HUES64 (cell line): ENCODE measurements at regions not wholly inside any gene's neighbourhood (a gene's known extent, or its start where the extent isn't known, plus 50 kb on each side); places are given as distances from the start of the nearest gene placed in this dataset.
"Not testable (repeated sequence)": the region's sequence is repeated elsewhere in the genome, so short reads cannot be mapped to it uniquely, and the experiment has no call there.

Experiments
- H3K27ac ChIP-seq: 2 replicates; pipeline ENCODE4 v1.7.0; 2013; ENCODE audit warnings: low read depth, low read length, inconsistent platforms
- H3K27me3 ChIP-seq: 2 replicates; pipeline ENCODE4 v1.6.1; 2013; ENCODE audit warnings: mild to moderate bottlenecking, low read length; ENCODE audit not compliant: insufficient read depth
- H3K36me3 ChIP-seq: 2 replicates; pipeline ENCODE4 v1.6.1; 2013; ENCODE audit warnings: mild to moderate bottlenecking, low read length; ENCODE audit not compliant: insufficient read depth
- H3K4me1 ChIP-seq: 2 replicates; pipeline ENCODE4 v1.6.1; 2013; ENCODE audit warnings: mild to moderate bottlenecking, low read length, moderate library complexity; ENCODE audit not compliant: insufficient read depth
- H3K4me3 ChIP-seq: 2 replicates; pipeline ENCODE4 v1.5.1; 2013; ENCODE audit warnings: mild to moderate bottlenecking, low read length, moderate library complexity
- H3K9ac ChIP-seq: 2 replicates; pipeline ENCODE4 v1.6.1; 2013; ENCODE audit warnings: mild to moderate bottlenecking, low read depth, low read length
- H3K9me3 ChIP-seq: 2 replicates; pipeline ENCODE4 v1.6.1; 2013; ENCODE audit warnings: low read depth, low read length; ENCODE audit not compliant: insufficient read depth
- WGBS: fragments of 150-250, 120-280 bp; methylation state at CpG from one replicate; pipeline ENCODE4 v1.1.7; 2013; ENCODE audit warnings: missing lambda C conversion rate; 5-methylcytosine and 5-hydroxymethylcytosine counted together

DNA sequence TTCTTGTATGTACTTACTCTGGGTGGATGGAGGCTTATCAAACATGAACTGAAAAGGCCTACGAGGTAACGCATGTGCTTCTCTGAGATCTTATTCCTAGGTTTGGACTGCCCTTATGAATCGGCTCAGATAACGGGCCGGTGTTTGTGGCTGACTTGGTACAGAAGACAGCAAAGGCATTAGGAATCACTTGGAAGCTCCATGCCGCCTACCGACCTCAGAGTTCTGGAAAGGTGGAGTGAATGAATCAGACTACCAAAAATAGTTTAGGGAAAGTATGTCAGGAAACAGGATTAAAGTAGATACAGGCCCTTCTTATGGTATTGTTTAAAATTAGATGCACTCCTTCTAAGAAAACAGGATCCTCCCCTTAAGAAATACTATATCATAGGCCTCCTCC, 172.4 kb upstream of the PCDH9 start:
- H3K27me3 ChIP-seq, result no peaks in the 10 kb centered on the region
- H3K36me3 ChIP-seq, result no peaks in the 10 kb centered on the region
- H3K27ac ChIP-seq, result no peak overlapping the region
- H3K4me1 ChIP-seq, result no peaks in the 10 kb centered on the region
- H3K9ac ChIP-seq, result no peak overlapping the region
- no peaks in the 10 kb centered on the region for H3K9me3 ChIP-seq
- WGBS, result 96% methylated on average over 7 of the region's 7 CpGs
- H3K4me3 ChIP-seq, result no peak overlapping the region

DNA sequence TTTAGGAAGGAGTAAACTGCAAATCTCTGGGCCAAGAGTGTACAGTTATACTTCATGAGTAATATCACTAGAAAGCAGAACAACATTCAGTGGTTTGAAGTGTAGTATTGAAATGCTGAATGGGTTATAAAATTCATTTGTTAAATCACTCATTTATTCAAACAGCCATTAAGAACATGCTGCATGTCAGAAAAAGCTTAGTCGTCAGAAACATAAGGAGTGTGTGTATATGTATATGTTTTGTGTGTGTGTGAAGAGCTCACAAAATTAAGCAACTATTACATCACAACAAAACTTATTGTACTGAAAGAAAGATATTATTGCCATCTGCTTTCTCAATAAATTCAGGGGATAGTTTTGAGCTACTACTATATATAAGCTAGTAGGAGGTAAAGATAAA, 165.4 kb upstream of the PCDH9 start:
- Histone ChIP-seq H3K27ac (no peak overlapping the region), H3K27me3 (no peaks in the 10 kb centered on the region)
- no CpG with 5 or more reads among the region's 1 CpG for WGBS

DNA sequence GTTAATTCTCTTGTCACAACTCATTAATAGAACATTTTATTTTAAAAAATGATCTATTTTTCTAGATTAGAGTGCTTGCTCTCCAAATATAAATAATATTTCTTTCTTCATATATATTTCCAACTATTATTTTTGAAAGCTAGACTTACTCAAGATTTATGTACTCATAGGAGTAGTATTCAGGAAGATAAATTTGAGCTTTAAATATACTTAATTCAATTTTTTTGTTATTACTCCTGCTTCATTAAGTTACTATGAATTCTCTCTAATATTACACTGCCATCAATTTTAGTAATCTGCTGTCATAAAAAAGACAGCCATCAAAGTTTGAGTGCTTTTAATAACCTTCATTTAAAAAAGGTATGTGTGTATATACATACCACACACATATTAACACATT, 161.9 kb upstream of the PCDH9 start:
- no peak overlapping the region for H3K4me3 ChIP-seq
- H3K9me3 ChIP-seq, result no peaks in the 10 kb centered on the region
- no peak overlapping the region for H3K9ac ChIP-seq
- no peaks in the 10 kb centered on the region for H3K27me3 ChIP-seq
- H3K27ac ChIP-seq, result no peak overlapping the region
- H3K36me3 ChIP-seq, result no peaks in the 10 kb centered on the region
- no peaks in the 10 kb centered on the region for H3K4me1 ChIP-seq

More for the DNA sequence above, 165.4 kb upstream of the PCDH9 start:
- Histone ChIP-seq H3K4me1 (no peaks in the 10 kb centered on the region), H3K4me3 (no peak overlapping the region), H3K36me3 (no peaks in the 10 kb centered on the region), H3K9ac (no peak overlapping the region), H3K9me3 (no peaks in the 10 kb centered on the region)

DNA sequence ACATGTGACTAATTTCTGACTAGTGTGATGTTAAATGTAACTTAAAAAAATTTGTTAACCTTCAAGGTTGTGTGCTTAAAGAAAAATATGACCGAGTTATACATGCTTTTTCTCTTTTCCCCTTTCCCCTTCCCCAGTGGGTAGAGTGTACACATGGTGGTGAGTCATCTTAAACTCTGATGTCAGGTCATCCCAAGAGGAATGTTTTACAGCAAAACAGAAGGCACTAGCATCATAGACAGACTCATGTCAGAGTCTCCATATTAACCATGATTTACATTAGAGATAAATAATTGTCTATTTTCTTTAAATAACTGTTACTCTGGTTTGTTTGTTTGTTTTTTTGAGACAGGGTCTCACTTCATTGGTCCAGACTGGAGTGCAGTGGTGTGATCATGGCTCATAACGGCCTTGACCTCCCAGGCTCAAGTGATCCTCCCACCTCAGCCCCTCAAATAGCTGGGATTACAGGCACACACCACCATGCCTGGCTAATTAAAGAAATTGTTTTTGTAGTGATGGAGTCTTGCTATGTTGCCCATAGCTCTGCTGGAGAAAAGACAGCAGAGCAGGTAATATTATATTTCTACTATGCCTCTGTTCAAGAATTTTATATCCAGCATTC, 160.4 kb upstream of the PCDH9 start:
- H3K36me3 ChIP-seq, result no peaks in the 10 kb centered on the region
- 85% methylated on average over 1 of the region's 2 CpGs for WGBS
- no peak overlapping the region for H3K4me3 ChIP-seq
- H3K9me3 ChIP-seq, result no peaks in the 10 kb centered on the region
- H3K27ac ChIP-seq, result no peak overlapping the region
- no peak overlapping the region for H3K9ac ChIP-seq
- no peaks in the 10 kb centered on the region for H3K4me1 ChIP-seq
- H3K27me3 ChIP-seq, result no peaks in the 10 kb centered on the region

DNA sequence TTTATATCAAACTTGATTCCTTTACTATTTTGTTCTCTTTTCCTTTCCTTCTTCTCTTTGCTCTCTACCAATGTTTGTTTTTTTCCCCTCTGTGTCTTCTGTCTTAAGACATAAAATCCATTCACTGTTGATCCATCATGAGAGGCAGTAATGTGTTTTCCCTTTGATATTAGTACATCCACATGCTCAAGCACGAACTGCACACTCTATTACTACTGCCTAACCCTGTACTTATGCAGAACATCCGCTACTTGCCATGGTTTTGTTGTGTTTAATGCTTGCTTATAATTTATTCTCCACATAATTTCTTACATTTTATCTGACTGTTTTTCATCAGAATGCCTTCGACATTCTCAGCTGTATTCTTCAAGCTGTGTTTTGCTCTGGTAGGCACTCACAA, 159.0 kb upstream of the PCDH9 start:
- Histone ChIP-seq H3K9me3 (no peaks in the 10 kb centered on the region), H3K9ac (no peak overlapping the region), H3K4me1 (no peaks in the 10 kb centered on the region), H3K27me3 (no peaks in the 10 kb centered on the region), H3K36me3 (no peaks in the 10 kb centered on the region), H3K4me3 (no peak overlapping the region), H3K27ac (no peak overlapping the region)
- 87% methylated on average over 3 of the region's 3 CpGs for WGBS

DNA sequence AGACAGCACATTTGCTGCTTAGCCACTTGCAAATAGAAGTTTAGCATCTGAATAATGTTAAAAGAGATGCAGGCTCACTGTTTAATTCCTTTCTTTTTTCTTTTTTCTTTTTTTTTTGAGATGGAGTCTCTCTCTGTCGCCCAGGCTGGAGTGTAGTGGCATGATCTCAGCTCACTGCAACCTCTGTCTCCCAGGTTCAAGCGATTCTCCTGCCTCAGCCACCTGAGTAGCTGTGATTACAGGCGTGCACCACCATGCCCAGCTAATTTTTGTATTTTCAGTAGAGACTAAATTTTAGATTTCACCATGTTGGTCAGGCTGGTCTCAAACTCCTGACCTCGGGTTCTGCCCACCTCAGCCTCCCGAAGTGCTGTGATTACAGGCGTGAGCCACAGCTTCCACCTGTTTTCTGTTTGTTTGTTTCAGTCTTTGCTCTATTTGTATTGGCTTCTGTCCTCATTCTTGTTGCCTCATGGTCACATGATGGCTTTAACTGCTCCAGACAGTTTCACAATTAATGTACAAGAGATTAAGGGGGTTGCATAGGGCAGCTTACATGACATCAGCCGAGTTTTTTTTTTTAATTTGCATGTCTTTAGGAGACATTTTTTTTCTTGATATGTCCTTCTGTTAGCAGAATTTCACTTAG, 153.1 kb upstream of the PCDH9 start:
- not testable (repeated sequence) for H3K9ac ChIP-seq, H3K4me1 ChIP-seq, H3K36me3 ChIP-seq, H3K27ac ChIP-seq, H3K27me3 ChIP-seq, H3K9me3 ChIP-seq, H3K4me3 ChIP-seq
- whole genome bisulfite sequencing, result 86% methylated on average over 7 of the region's 7 CpGs

DNA sequence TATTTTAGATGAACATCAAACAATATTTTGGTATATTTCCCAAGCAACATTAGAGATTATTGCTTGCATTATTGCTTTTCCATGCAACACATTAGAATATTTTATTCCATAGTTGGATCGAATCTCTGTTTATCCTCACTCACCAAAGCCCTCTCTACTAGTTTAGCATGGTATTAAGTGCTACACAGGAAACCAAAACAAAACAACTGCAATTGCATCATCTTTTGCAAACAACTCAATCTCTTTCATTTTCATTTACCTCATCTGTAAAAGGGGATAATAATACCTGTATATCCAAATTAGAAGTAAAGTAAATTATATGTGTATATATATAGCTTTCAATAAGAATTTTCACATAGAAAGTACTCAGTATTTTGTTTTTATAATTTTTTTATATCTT, 147.8 kb upstream of the PCDH9 start:
- no peaks in the 10 kb centered on the region for H3K9me3 ChIP-seq
- H3K4me1 ChIP-seq, result peaks cover 3% of the 10 kb centered on the region; the same call in 1 of the 2 replicates
- H3K4me3 ChIP-seq, result no peak overlapping the region
- no peak overlapping the region for H3K27ac ChIP-seq
- no peak overlapping the region for H3K9ac ChIP-seq
- no peaks in the 10 kb centered on the region for H3K27me3 ChIP-seq
- H3K36me3 ChIP-seq, result no peaks in the 10 kb centered on the region
- 100% methylated on average over 1 of the region's 1 CpG for WGBS

DNA sequence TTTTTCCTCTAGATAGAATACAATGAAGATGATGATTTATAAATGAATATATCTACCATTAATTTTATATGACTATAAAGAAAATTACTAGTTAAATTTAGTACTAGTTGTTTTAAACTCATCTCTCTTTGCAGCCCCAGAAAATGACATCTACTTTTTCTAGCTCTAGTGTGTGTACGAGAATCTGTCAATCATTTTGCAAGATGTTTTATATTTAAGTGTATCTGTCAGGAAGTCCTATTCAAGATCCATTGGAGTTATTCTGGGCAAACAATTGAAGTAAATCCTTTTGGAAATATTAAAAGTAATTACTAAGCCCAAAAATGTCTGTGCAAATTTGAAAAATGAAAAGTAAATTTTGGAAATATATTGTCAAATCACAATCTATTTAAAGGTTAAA, 144.3 kb upstream of the PCDH9 start:
- H3K9ac ChIP-seq, result no peak overlapping the region

DNA sequence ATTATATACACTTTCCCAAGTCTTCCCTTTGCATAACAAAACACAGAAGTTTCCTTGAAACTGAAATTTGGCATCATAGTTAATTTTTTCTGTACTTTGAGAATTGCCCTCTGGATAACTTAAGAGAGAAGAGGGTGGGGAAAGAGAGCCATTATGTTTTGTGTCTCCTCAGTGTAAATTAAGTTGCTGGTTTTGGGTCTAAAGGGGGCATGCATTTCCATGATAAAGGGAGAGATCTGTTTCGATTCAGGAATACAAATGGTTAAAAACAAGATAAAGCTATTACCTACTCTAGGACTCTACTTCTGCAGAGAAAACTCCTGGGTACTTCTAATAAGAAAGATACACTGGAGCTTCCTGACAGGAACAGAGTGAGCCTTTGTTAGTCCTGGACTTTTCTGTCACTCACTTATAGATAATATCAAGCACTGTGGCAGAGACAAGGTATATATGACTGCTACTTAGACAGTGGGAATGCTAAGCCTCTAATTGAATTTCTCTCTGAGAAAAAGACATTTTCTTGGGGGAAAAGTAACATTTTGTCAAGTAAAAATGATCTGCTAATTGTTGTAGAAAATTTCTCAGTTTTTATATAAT, 142.8 kb upstream of the PCDH9 start:
- H3K4me1 ChIP-seq, result peaks cover 8% of the 10 kb centered on the region
- H3K9ac ChIP-seq, result no peak overlapping the region
- H3K36me3 ChIP-seq, result no peaks in the 10 kb centered on the region
- H3K9me3 ChIP-seq, result no peaks in the 10 kb centered on the region
- no peaks in the 10 kb centered on the region for H3K27me3 ChIP-seq
- H3K27ac ChIP-seq, result no peak overlapping the region
- WGBS, result 60% methylated on average over 1 of the region's 1 CpG
- no peak overlapping the region for H3K4me3 ChIP-seq

More for the DNA sequence above, 144.3 kb upstream of the PCDH9 start:
- Histone ChIP-seq H3K27me3 (no peaks in the 10 kb centered on the region), H3K36me3 (no peaks in the 10 kb centered on the region), H3K27ac (no peak overlapping the region), H3K4me3 (no peak overlapping the region), H3K9me3 (no peaks in the 10 kb centered on the region), H3K4me1 (peaks cover 8% of the 10 kb centered on the region)
- 89% methylated on average over 1 of the region's 1 CpG for whole genome bisulfite sequencing

DNA sequence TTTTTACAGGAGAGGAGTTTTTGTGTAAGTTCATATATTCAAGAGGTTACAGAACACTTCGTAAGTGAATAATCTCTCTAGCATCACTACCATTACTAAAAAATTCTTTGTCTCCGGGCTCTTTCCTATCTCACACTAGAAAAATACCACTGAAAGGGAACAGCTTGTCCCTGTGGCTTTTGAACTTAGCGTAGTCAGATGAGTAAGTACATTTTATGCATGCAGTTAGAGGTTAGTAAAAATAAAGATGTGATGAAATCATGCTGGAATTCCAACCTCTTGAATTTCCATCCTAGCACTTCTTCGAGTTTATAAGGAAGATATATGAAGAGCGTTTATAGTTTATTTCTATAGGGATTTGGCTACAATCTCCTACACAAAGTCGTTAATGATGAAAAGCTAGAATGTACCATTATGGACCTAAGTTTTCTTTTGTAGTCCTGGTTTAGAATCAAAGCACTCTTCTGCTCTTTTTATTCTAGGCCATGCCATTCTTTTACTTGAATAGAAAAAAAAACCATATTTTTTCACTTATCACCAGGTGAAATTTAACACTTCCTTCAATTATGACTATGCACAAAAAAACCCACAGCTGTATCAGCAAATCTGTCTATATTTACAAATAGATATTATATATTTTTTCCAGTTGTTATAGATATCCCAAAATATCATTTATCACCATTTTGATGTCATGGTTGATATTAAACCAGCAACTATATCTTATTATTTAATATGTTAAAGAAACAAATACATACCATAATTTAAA, 139.9 kb upstream of the PCDH9 start:
- no peak overlapping the region for H3K27ac ChIP-seq
- no peak overlapping the region for H3K9ac ChIP-seq
- peaks cover 8% of the 10 kb centered on the region for H3K4me1 ChIP-seq
- H3K27me3 ChIP-seq, result no peaks in the 10 kb centered on the region
- 97% methylated on average over 6 of the region's 6 CpGs for WGBS
- H3K4me3 ChIP-seq, result no peak overlapping the region
- no peaks in the 10 kb centered on the region for H3K9me3 ChIP-seq
- H3K36me3 ChIP-seq, result no peaks in the 10 kb centered on the region

DNA sequence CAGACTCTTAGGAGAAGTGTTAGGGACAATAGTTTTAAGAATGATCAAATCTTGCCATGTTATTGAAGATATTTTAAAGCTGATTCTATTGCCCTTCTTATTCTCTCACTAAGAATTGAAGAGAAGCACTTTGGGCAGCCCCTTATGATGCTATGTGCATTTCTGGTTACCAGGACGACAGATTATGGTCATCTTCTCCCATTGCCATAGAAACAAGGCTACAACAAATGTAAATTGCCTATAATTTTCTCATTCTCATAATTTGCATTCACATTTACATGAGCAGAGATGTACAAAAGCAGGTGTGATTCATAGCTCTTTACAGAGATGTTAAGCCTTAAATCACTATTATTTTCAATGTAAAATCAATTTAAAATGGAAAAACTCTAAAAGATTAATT, 137.3 kb upstream of the PCDH9 start:
- no peaks in the 10 kb centered on the region for H3K27me3 ChIP-seq
- H3K36me3 ChIP-seq, result no peaks in the 10 kb centered on the region
- H3K4me1 ChIP-seq, result peaks cover under 1% of the 10 kb centered on the region; the same call in 1 of the 2 replicates
- no peak overlapping the region for H3K9ac ChIP-seq
- H3K27ac ChIP-seq, result no peak overlapping the region
- H3K9me3 ChIP-seq, result no peaks in the 10 kb centered on the region
- no peak overlapping the region for H3K4me3 ChIP-seq
- WGBS, result 92% methylated on average over 1 of the region's 1 CpG
